HL-60 (cell line): ENCODE measurements at regions not wholly inside any gene's neighbourhood (a gene's known extent, or its start where the extent isn't known, plus 50 kb on each side); places are given as distances from the start of the nearest gene placed in this dataset.

Source experiments
- DNase-seq, 2 experiments: peaks; one replicate each; pipeline ENCODE4 v3.0.0-alpha.2; 2010 to 2020; ENCODE audit warnings: low read depth in 1 of 2, low spot score in 1 of 2
- H3K27ac ChIP-seq: fragments of 250-450 bp; sonication (Bioruptor Pico); replicated peaks from 2 replicates; pipeline ENCODE4 v1.5.1; 2020; ENCODE audit warnings: mild to moderate bottlenecking, moderate library complexity
- H3K27me3 ChIP-seq: fragments of 250-450 bp; sonication (Bioruptor Pico); 2 replicates; pipeline ENCODE4 v1.5.1; 2021; ENCODE audit warnings: mild to moderate bottlenecking, moderate library complexity; ENCODE audit not compliant: insufficient read depth, poor library complexity, severe bottlenecking
- H3K4me3 ChIP-seq: replicated peaks from 2 replicates; pipeline ENCODE4 v1.5.1; 2011; ENCODE audit warnings: mild to moderate bottlenecking, control low read depth, low read length; ENCODE audit not compliant: insufficient read depth
- CTCF ChIP-seq: IDR thresholded peaks from one replicate; pipeline ENCODE4 v1.5.1; 2011; ENCODE audit warnings: low read length, control low read depth, inconsistent platforms; ENCODE audit not compliant: insufficient read depth
- GABPA ChIP-seq: IDR thresholded peaks from 2 replicates; pipeline ENCODE4 v1.6.1; 2012; ENCODE audit warnings: low read depth
- POLR2AphosphoS5 ChIP-seq: IDR thresholded peaks from 2 replicates; pipeline ENCODE4 v1.6.1; 2012; ENCODE audit warnings: low read depth
- SPI1 ChIP-seq: IDR thresholded peaks from 2 replicates; pipeline ENCODE4 v1.6.1; 2012; ENCODE audit warnings: low read depth, mild to moderate bottlenecking, borderline replicate concordance
- TF ChIP-seq, protein P1 (sequence below): IDR thresholded peaks from 2 replicates; pipeline ENCODE4 v1.6.1; 2012; ENCODE audit warnings: low read depth; ENCODE audit not compliant: insufficient replicate concordance

GRCh38 chr10:21452203-21452602 is 73.3 kb downstream of the SKIDA1 start:
- Histone ChIP-seq H3K27ac (no peak overlapping the region), H3K27me3 (no peaks in the 10 kb centered on the region), H3K4me3 (no peak overlapping the region)
- DNase-seq: no peak
- no peak for TF ChIP-seq POLR2AphosphoS5
- TF ChIP-seq GABPA: no peak
- TF ChIP-seq CTCF: no peak
- no peak for TF ChIP-seq SPI1
- TF ChIP-seq, protein P1, sequence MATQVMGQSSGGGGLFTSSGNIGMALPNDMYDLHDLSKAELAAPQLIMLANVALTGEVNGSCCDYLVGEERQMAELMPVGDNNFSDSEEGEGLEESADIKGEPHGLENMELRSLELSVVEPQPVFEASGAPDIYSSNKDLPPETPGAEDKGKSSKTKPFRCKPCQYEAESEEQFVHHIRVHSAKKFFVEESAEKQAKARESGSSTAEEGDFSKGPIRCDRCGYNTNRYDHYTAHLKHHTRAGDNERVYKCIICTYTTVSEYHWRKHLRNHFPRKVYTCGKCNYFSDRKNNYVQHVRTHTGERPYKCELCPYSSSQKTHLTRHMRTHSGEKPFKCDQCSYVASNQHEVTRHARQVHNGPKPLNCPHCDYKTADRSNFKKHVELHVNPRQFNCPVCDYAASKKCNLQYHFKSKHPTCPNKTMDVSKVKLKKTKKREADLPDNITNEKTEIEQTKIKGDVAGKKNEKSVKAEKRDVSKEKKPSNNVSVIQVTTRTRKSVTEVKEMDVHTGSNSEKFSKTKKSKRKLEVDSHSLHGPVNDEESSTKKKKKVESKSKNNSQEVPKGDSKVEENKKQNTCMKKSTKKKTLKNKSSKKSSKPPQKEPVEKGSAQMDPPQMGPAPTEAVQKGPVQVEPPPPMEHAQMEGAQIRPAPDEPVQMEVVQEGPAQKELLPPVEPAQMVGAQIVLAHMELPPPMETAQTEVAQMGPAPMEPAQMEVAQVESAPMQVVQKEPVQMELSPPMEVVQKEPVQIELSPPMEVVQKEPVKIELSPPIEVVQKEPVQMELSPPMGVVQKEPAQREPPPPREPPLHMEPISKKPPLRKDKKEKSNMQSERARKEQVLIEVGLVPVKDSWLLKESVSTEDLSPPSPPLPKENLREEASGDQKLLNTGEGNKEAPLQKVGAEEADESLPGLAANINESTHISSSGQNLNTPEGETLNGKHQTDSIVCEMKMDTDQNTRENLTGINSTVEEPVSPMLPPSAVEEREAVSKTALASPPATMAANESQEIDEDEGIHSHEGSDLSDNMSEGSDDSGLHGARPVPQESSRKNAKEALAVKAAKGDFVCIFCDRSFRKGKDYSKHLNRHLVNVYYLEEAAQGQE: no peak

GRCh38 chr10:21449288-21449966 is 76.1 kb downstream of the SKIDA1 start:
- peak; percentile 7 to 28 for DNase-seq
- Histone ChIP-seq H3K4me3 (no peak overlapping the region), H3K27ac (no peak overlapping the region), H3K27me3 (no peaks in the 10 kb centered on the region)
- TF ChIP-seq POLR2AphosphoS5: no peak
- TF ChIP-seq, protein P1: no peak
- no peak for TF ChIP-seq GABPA

GRCh38 chr10:21445163-21445562 is 80.3 kb downstream of the SKIDA1 start:
- no peak overlapping the region for H3K4me3 ChIP-seq
- H3K27ac ChIP-seq: no peak overlapping the region
- no peaks in the 10 kb centered on the region for H3K27me3 ChIP-seq
- no peak for DNase-seq
- TF ChIP-seq, protein P1: no peak
- no peak for TF ChIP-seq POLR2AphosphoS5
- TF ChIP-seq CTCF: no peak
- TF ChIP-seq SPI1: no peak
- TF ChIP-seq GABPA: no peak
